GM10266 (cell line): ENCODE measurements at regions not wholly inside any gene's neighbourhood (a gene's known extent, or its start where the extent isn't known, plus 50 kb on each side); places are given as distances from the start of the nearest gene placed in this dataset.

Experiments used
- DNase-seq: peaks from one replicate; pipeline ENCODE4 v3.0.0; 2012; ENCODE audit errors: extremely low spot score
- TF ChIP-seq, protein P1 (sequence below): IDR thresholded peaks from 2 replicates; pipeline ENCODE4 v1.5.1; 2012; ENCODE audit warnings: mild to moderate bottlenecking, low read depth; ENCODE audit not compliant: control insufficient read depth, insufficient read depth; ENCODE audit errors: missing control alignments

DNA sequence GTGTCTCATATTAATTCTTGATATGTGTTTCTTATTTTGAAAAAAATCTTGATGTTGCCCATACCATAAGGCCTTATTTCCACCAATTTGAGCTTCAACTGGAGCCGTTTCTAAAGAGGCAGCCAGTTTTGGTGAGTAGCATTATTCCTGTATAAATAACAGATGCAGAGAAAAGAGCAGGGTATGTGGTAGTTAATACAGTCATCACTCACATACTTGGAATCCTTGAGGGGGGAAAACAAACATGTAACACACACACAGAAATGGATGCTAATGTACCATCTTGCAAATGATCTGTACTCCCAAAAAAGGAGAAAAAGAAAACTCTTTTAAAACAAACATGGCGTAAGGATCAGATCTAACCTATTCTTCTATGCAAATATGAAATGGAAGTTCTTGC, 389.7 kb downstream of the GPM6A start:
- no peak for DNase-seq
- TF ChIP-seq, protein P1, sequence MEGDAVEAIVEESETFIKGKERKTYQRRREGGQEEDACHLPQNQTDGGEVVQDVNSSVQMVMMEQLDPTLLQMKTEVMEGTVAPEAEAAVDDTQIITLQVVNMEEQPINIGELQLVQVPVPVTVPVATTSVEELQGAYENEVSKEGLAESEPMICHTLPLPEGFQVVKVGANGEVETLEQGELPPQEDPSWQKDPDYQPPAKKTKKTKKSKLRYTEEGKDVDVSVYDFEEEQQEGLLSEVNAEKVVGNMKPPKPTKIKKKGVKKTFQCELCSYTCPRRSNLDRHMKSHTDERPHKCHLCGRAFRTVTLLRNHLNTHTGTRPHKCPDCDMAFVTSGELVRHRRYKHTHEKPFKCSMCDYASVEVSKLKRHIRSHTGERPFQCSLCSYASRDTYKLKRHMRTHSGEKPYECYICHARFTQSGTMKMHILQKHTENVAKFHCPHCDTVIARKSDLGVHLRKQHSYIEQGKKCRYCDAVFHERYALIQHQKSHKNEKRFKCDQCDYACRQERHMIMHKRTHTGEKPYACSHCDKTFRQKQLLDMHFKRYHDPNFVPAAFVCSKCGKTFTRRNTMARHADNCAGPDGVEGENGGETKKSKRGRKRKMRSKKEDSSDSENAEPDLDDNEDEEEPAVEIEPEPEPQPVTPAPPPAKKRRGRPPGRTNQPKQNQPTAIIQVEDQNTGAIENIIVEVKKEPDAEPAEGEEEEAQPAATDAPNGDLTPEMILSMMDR: no peak

DNA sequence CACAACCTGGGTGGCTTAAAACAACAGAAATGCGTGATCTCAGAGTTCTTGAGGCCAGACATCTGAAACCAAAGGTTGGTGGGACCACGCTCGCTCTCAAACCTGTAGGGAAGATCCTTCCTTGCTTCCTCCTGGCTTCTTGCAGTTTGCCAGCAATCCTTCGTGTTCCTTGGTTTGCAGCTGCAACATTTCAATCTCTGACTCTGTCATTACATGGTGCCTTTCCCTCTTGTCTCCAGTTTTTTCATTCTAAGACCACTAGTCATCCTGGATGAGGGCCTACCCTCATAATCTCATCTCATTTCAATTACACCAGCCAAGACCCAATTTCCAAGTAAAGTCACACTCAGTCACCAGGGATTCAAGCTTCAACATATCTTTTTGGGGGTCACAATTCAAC, 388.0 kb downstream of the GPM6A start:
- TF ChIP-seq, protein P1: no peak
- no peak for DNase-seq

DNA sequence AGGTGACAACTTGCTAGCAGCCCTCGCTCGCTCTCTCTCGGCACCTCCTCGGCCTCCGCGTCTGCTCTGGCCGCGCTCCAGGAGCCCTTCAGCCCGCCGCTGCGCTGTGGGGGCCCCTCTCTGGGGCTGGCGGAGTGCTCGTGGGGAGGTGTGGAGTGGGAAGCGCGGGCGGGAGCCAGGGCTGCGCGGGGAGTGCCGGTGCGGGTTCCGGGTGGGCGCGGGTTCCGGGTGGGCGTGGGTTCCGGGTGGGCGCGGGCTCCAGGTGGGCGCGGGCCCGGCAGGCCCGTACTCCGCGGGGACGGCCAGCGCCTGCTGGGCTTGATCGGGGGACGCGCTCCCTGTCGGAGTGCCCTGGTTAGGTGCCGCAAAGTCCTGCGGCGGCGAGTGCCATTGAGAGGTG, 384.3 kb downstream of the GPM6A start:
- TF ChIP-seq, protein P1: no peak
- no peak for DNase-seq

DNA sequence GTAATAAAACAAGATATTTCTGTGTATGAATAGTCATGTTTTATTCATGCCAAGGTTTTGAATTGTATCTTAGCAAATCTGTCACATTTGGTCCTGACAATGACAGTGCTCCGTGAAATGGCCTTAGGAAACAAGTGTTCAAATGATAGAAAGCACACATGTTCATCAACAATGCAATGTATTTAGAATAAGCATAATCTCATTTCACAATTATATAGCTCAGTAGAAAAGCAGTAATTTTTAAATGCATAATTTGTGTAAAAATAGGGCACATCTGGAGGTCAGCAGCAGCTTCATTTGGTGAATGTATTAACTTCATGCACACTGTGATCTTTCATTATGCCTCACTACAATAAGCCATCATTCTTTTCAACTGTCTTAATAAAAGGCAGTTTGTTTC, 380.4 kb downstream of the GPM6A start:
- no peak for DNase-seq
- TF ChIP-seq, protein P1: no peak

DNA sequence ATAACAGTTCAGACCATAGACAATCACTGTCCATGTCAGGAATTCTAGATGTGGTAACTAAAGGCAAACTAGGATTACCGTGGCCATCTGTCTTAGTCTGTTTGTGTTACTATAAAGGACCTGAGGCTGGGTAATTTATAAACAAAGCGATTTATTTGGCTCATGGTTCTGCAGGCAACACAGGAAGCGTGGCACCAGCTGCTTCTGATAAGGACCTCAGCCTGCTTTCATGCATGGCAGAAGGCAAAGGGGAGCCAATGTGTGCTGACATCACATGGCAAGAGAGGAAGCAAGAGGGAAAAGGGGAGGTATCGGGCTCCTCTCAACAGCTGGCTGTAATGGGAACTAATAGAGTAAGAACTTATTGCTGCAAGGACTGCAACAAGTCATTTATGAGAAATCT, 376.7 kb downstream of the GPM6A start:
- TF ChIP-seq, protein P1: no peak
- no peak for DNase-seq

DNA sequence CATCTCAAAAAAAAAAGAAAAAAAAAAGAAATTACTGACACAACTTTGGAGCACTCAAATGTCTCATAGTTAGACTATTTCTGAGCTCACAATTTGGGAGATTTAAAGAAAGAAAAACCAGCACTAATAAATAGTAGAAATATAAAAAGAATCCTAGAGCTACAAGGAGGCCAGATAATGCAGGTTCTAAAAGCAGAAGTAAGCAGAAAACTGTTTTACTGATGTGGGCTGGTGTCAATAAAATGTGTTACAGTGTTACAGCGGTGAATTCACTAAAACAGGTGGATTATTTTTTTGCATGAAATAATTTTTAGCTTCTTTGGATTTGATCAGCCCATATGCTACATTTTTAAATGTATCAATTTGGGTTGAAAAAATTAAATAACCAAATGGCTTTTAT, 375.9 kb downstream of the GPM6A start:
- TF ChIP-seq, protein P1: no peak
- DNase-seq: no peak

DNA sequence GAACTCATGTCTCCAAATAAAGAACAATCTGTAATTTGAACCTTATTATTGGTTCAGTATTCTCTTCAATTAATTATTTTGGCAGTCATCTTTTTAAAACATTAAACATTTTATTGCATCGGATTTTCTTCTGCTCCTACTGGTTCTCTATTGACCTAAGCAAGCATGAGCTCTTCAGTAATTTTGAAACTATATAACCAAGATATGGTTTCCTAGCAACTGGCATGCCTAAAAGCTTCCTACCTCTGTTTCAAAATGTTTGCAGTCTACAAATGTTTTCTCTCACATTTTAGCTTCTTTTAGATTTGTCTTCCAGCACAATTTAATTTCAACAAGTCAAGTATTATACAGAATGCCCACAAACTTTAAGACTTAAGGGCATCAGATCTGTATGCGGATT, 371.3 kb downstream of the GPM6A start:
- DNase-seq: no peak
- TF ChIP-seq, protein P1: no peak
